WTC11 (cell line): ENCODE measurements at regions not wholly inside any gene's neighbourhood (a gene's known extent, or its start where the extent isn't known, plus 50 kb on each side); places are given as distances from the start of the nearest gene placed in this dataset.

Source experiments
- ATAC-seq: fragments of 200-7000 bp; cut with Tn5 transposase; 2 replicates; pipeline ENCODE4 v1.10.0; 2021; ENCODE audit warnings: mild to moderate bottlenecking, moderate library complexity
- CTCF ChIA-PET: fragments of 300-600 bp; sonication (Branson Sonifier 250); formaldehyde crosslinking; loops from one replicate; lab custom pipeline; 2021; ENCODE audit warnings: antibody characterized with exemption; lab: Charles Lee
- POLR2A ChIA-PET: fragments of 350-600 bp; sonication (Branson Sonifier 250); formaldehyde crosslinking; loops from one replicate; lab custom pipeline; 2021; ENCODE audit warnings: antibody characterized with exemption; lab: Charles Lee
- DNase-seq: peaks from one replicate; pipeline ENCODE4 v3.0.0; 2021; ENCODE audit warnings: low spot score
- H3K27ac Mint-ChIP-seq: 2 replicates; pipeline ENCODE4 v1.8.0; 2021; ENCODE audit warnings: mixed read lengths
- H3K27me3 Mint-ChIP-seq: 2 replicates; pipeline ENCODE4 v1.8.0; 2021; ENCODE audit warnings: low read depth, mild to moderate bottlenecking, moderate library complexity, mixed read lengths
- H3K36me3 Mint-ChIP-seq: 2 replicates; pipeline ENCODE4 v1.8.0; 2021; ENCODE audit warnings: mixed read lengths
- H3K4me1 Mint-ChIP-seq: 2 replicates; pipeline ENCODE4 v1.8.0; 2022; ENCODE audit warnings: mixed read lengths
- H3K4me3 Mint-ChIP-seq: 2 replicates; pipeline ENCODE4 v1.8.0; 2021; ENCODE audit warnings: mild to moderate bottlenecking, moderate library complexity, mixed read lengths
- H3K9me3 Mint-ChIP-seq: 2 replicates; pipeline ENCODE4 v1.8.0; 2021; ENCODE audit warnings: mixed read lengths
- CDX4 ChIP-seq: fragments of 250-450 bp; sonication (Bioruptor Pico); IDR thresholded peaks from 2 replicates; pipeline ENCODE4 v1.9.0; 2021; ENCODE audit warnings: moderate library complexity, mild to moderate bottlenecking, inconsistent platforms, borderline replicate concordance
- CTCF ChIP-seq: fragments of 200-600 bp; IDR thresholded peaks from 2 replicates; pipeline ENCODE4 v1.8.0; 2022; ENCODE audit warnings: antibody characterized with exemption
- FOXJ3 ChIP-seq: sonication (generic); formaldehyde crosslinking; IDR thresholded peaks from 2 replicates; pipeline ENCODE4 v1.9.0; 2021; ENCODE audit warnings: missing genetic modification reagents, mild to moderate bottlenecking, borderline replicate concordance
- GABPB1 ChIP-seq: sonication (generic); formaldehyde crosslinking; IDR thresholded peaks from 2 replicates; pipeline ENCODE4 v1.8.1; 2023; ENCODE audit warnings: mild to moderate bottlenecking, missing genetic modification reagents
- GTF2I ChIP-seq: fragments of 250-450 bp; sonication (Bioruptor Pico); conservative IDR thresholded peaks from 2 replicates; pipeline ENCODE4 v1.4.0; 2021; ENCODE audit warnings: mild to moderate bottlenecking
- HMGXB4 ChIP-seq: sonication (generic); formaldehyde crosslinking; IDR thresholded peaks from 2 replicates; pipeline ENCODE4 v1.8.1; 2023; ENCODE audit warnings: mild to moderate bottlenecking, moderate library complexity, missing genetic modification reagents
- IRF1 ChIP-seq: sonication (generic); formaldehyde crosslinking; IDR thresholded peaks from 2 replicates; pipeline ENCODE4 v1.8.0; 2023; ENCODE audit warnings: missing genetic modification reagents
- JUN ChIP-seq: sonication (generic); formaldehyde crosslinking; IDR thresholded peaks from 2 replicates; pipeline ENCODE4 v1.8.0; 2023; ENCODE audit warnings: mild to moderate bottlenecking, missing genetic modification reagents
- MAX ChIP-seq: sonication (generic); formaldehyde crosslinking; IDR thresholded peaks from 2 replicates; pipeline ENCODE4 v1.8.0; 2022; ENCODE audit warnings: mild to moderate bottlenecking, missing genetic modification reagents
- MLX ChIP-seq: sonication (generic); formaldehyde crosslinking; IDR thresholded peaks from 2 replicates; pipeline ENCODE4 v1.8.1; 2023; ENCODE audit warnings: mild to moderate bottlenecking, missing genetic modification reagents, moderate library complexity
- MXD4 ChIP-seq: fragments of 250-450 bp; sonication (Bioruptor Pico); IDR thresholded peaks from 2 replicates; pipeline ENCODE4 v1.8.0; 2021; ENCODE audit warnings: mild to moderate bottlenecking, moderate library complexity, borderline replicate concordance
- MYBL2 ChIP-seq: sonication (generic); formaldehyde crosslinking; IDR thresholded peaks from 2 replicates; pipeline ENCODE4 v1.8.1; 2023; ENCODE audit warnings: mild to moderate bottlenecking, moderate library complexity, missing genetic modification reagents
- NR2C2 ChIP-seq: sonication (generic); formaldehyde crosslinking; IDR thresholded peaks from 2 replicates; pipeline ENCODE4 v1.8.0; 2022; ENCODE audit warnings: mild to moderate bottlenecking, missing genetic modification reagents
- PRRX2 ChIP-seq: fragments of 250-450 bp; sonication (Bioruptor Pico); IDR thresholded peaks from 2 replicates; pipeline ENCODE4 v1.8.0; 2021; ENCODE audit warnings: mild to moderate bottlenecking
- RELA ChIP-seq: sonication (generic); formaldehyde crosslinking; IDR thresholded peaks from 2 replicates; pipeline ENCODE4 v1.8.1; 2022; ENCODE audit warnings: missing genetic modification reagents, mild to moderate bottlenecking, borderline replicate concordance
- SP1 ChIP-seq: sonication (generic); formaldehyde crosslinking; conservative IDR thresholded peaks from 2 replicates; pipeline ENCODE4 v1.8.1; 2022; ENCODE audit warnings: missing genetic modification reagents
- TEAD1 ChIP-seq: sonication (generic); formaldehyde crosslinking; IDR thresholded peaks from 2 replicates; pipeline ENCODE4 v1.8.0; 2022; ENCODE audit warnings: mild to moderate bottlenecking, missing genetic modification reagents
- TEAD4 ChIP-seq: sonication (generic); formaldehyde crosslinking; IDR thresholded peaks from 2 replicates; pipeline ENCODE4 v1.8.0; 2022; ENCODE audit warnings: mild to moderate bottlenecking, missing genetic modification reagents
- ZNF121 ChIP-seq: sonication (generic); formaldehyde crosslinking; IDR thresholded peaks from 2 replicates; pipeline ENCODE4 v1.8.0; 2023; ENCODE audit warnings: missing genetic modification reagents
- ZNF263 ChIP-seq: sonication (generic); formaldehyde crosslinking; IDR thresholded peaks from 2 replicates; pipeline ENCODE4 v1.8.1; 2022; ENCODE audit warnings: low read depth, mild to moderate bottlenecking, moderate library complexity, missing genetic modification reagents
- ZNF317 ChIP-seq: sonication (generic); formaldehyde crosslinking; IDR thresholded peaks from 2 replicates; pipeline ENCODE4 v1.8.1; 2023; ENCODE audit warnings: low read depth, mild to moderate bottlenecking, moderate library complexity, missing genetic modification reagents, borderline replicate concordance
- ZNF425 ChIP-seq: fragments of 250-450 bp; sonication (Bioruptor Pico); conservative IDR thresholded peaks from 2 replicates; pipeline ENCODE4 v1.9.0; 2021; ENCODE audit warnings: mild to moderate bottlenecking

- no peak overlapping the region for H3K27ac Mint-ChIP-seq
- peaks cover 72% of the 10 kb centered on the region for H3K27me3 Mint-ChIP-seq
- no peak for ATAC-seq
- no peaks in the 10 kb centered on the region for H3K36me3 Mint-ChIP-seq
- POLR2A ChIA-PET, result no interaction called here
- CTCF ChIA-PET, result interaction anchor here (0.5 to 1.2 kb wide), 3 partner anchors 238 to 330 kb away, joined by 3 to 11 read pairs (median 4); no protein-coding TSS in a partner anchor
- TF ChIP-seq GTF2I (CRISPR knock-in tag), result no peak
- no peak for TF ChIP-seq ZNF425 (CRISPR knock-in tag)
- TF ChIP-seq NR2C2, result no peak
- no peak for TF ChIP-seq PRRX2 (CRISPR knock-in tag)
- no peak for TF ChIP-seq ZNF121 (CRISPR knock-in tag)
- no peak for TF ChIP-seq IRF1 (CRISPR knock-in tag)
- TF ChIP-seq CTCF, result no peak
- TF ChIP-seq MAX (CRISPR knock-in tag), result no peak
- no peak for TF ChIP-seq MYBL2
- TF ChIP-seq GABPB1 (CRISPR knock-in tag), result no peak
- TF ChIP-seq TEAD1 (CRISPR knock-in tag), result no peak
- TF ChIP-seq ZNF263 (CRISPR knock-in tag), result no peak
- no peak for DNase-seq
- H3K4me3 Mint-ChIP-seq, result no peak overlapping the region
- H3K4me1 Mint-ChIP-seq, result peaks cover 27% of the 10 kb centered on the region
- peaks cover 4% of the 10 kb centered on the region; the same call in 1 of the 2 replicates for H3K9me3 Mint-ChIP-seq
These were observed 157.9 kb upstream of the NRIP1 start for GRCh38 chr21:15222707-15223106.

- Mint-ChIP-seq H3K27ac (no peak overlapping the region), H3K4me1 (peaks cover 27% of the 10 kb centered on the region), H3K4me3 (no peak overlapping the region), H3K27me3 (peaks cover 70% of the 10 kb centered on the region), H3K9me3 (no peaks in the 10 kb centered on the region), H3K36me3 (no peaks in the 10 kb centered on the region)
- CTCF ChIA-PET, result no interaction called here
- POLR2A ChIA-PET, result no interaction called here
- ATAC-seq, result no peak
- DNase-seq, result no peak
- TF ChIP-seq ZNF317, result no peak
- no peak for TF ChIP-seq MXD4 (CRISPR knock-in tag)
- TF ChIP-seq CDX4 (CRISPR knock-in tag), result no peak
- no peak for TF ChIP-seq FOXJ3 (CRISPR knock-in tag)
- no peak for TF ChIP-seq HMGXB4
- no peak for TF ChIP-seq SP1 (CRISPR knock-in tag)
- TF ChIP-seq MLX (CRISPR knock-in tag), result no peak
- TF ChIP-seq JUN, result no peak
- no peak for TF ChIP-seq RELA
- no peak for TF ChIP-seq TEAD4 (CRISPR knock-in tag)
These were observed 159.7 kb upstream of the NRIP1 start for GRCh38 chr21:15224346-15225086.
